Jurkat, Clone E6-1 (cell line): ENCODE measurements at regions not wholly inside any gene's neighbourhood (a gene's known extent, or its start where the extent isn't known, plus 50 kb on each side); places are given as distances from the start of the nearest gene placed in this dataset.

Source experiments
- DNase-seq: peaks from one replicate; pipeline ENCODE4 v3.0.0-alpha.2; 2011; ENCODE audit warnings: low read depth, low spot score
- H3K4me3 ChIP-seq: 2 replicates; pipeline ENCODE4 v1.5.1; 2011; ENCODE audit warnings: mild to moderate bottlenecking, low read length, control low read depth, moderate library complexity

DNA sequence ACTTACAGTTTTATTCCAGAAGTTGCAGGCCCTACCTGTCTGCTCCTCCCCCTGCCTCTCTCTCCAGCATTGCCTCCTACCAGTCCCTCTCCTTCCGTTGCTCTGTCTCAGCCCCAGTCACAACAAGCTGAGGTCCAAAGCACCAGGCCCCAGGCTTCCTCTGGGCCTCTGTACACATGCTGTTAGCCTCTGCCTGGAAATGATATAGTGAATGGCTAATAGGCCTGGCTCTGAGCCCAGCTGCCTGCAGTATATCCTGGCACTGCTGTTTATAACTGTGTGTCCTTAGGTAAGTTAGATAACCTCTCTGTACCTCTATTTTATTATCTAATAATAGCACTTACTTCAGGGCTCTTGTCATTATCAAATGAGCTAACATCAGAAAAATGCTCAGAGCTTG is 114.9 kb upstream of the PWP1 start:
- H3K4me3 ChIP-seq, result no peak overlapping the region
- no peak for DNase-seq

DNA sequence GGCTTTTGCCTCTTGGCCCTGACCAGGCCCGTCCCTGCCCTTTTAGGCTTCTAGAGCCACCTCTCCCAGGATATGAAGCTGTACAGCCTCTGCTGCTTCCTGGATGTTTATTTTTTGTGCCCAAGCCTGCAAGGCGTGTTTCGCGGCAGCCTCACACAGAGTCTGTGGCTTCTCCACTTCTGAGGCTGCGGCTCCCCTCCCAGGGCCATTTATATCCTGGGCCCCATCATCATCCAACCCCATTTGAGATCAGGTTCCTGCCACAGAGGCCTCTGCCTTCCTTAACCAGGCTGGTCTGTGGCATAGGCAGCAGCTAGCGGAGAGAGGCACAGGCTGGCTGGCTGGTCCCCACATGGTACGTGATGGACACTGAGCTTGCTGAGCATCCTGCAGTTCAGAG is 114.1 kb upstream of the PWP1 start:
- peak; percentile 64 for DNase-seq
- H3K4me3 ChIP-seq, result no peak overlapping the region

DNA sequence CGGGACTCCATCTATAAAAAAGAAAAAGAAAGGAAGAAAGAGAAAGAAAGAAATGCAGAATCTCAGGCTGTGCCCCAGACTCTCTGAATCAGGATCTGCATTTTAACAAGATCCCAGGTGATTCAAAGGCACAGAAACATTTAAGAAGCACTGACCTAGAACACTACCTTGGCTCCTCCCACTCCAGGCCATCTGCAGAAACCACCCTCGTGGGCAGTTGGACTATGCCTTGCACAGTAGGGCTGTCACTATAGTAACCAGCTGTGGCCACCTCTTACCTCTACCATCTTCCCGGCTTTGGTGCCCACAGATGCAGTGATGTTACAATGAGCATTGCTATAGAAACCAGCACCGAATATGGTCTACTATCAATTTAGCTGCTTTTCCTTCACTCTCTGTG is 110.9 kb upstream of the PWP1 start:
- DNase-seq, result no peak
- H3K4me3 ChIP-seq, result no peak overlapping the region

DNA sequence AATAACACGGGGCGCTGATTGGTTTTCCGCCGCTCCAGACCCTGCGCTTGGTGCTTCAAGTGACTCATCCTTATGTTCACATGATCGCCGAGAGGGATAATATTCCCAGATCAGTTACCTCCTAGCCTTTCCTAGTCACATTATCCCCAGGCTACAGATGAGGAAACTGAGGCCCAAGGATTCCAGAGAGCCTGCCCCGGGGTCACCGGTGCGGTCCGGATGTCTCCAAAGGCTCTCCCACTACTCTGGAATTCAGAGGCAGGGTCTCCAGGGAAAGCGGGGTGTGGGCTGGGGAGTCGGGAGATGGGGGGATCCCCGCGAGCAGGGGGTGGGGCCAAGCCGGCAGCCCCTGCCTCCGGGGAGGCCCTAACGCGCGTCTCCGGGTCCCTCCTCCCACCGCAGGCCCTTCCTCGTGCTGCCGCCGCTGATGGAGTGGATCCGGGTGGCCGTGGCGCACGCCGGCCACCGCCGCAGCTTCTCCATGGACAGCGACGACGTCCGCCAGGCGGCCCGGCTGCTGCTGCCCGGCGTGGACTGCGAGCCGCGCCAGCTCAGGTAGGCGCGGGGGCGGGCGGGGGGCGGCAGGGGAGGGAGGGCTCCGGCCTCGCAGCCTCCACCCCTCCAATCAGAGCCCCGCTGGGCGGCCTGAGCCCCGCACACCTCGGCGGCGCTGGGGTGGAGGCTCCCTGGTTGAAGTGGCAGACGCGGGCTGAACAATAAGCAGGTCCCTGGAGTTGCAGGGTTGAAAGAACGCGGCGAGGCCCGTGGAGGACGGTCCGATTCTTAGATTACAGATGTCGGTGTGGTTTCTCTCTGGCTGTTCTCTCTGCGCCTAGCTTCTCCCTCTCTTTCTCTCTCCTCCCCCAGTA is 104.6 kb upstream of the PWP1 start:
- no peak for DNase-seq
- no peak overlapping the region for H3K4me3 ChIP-seq

DNA sequence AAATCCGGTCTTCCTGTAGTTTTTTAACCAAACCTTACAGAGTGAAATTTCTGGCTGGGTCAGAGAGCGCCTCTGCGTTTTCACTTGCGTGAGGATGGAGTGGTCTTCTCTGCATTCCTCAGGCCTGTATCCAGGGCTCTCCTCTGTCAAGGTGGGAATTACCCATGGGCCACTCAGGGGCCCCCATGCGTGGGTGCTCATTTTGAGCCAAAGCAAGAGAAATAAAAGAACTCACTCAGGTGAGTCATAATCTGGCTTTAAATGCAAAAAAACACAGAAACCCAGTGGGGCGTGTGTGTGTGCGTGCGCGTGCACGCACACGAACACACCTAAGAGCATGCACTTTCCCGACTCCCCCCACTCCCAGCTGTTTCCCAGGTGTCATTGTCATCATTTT is 104.0 kb upstream of the PWP1 start:
- H3K4me3 ChIP-seq, result no peak overlapping the region
- no peak for DNase-seq

DNA sequence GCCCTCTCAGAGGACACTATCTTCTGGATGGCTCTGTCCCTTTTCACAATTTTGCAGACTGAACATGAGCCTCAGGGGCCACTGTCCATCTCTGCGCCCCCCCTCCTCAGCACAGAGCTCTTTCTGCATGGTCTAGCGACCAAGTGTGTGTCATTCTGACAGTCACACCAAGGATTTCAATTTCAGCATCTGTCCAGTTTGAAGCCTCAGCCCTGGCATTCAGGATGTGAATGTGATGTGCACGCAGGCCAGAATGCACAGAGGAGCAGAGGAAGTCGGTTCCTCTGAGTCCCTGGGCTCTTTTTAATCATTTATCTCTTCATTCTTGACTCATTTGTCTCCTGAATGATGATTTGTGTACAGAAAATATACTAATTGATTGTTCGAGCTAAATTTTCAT is 102.0 kb upstream of the PWP1 start:
- H3K4me3 ChIP-seq, result no peak overlapping the region
- DNase-seq, result no peak

DNA sequence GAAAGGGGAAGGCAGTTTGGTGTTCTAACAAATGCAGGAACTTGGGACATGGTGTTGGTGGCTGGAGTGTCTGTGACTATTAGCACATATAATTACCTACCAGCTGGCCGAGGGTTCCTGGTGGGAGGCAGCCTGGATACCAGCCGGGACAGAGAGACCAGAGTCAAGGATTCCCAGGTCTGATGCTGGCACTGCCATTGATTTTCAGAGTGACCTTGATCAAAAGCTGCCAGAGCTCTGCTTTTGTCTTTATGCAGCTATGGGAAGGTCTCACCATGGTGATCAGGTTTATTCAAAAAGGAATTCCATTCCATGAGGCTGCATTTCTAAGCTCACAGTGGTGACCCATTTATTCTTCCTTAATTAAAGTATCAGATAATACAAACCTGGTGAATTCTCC is 101.0 kb upstream of the PWP1 start:
- no peak overlapping the region for H3K4me3 ChIP-seq
- no peak for DNase-seq

DNA sequence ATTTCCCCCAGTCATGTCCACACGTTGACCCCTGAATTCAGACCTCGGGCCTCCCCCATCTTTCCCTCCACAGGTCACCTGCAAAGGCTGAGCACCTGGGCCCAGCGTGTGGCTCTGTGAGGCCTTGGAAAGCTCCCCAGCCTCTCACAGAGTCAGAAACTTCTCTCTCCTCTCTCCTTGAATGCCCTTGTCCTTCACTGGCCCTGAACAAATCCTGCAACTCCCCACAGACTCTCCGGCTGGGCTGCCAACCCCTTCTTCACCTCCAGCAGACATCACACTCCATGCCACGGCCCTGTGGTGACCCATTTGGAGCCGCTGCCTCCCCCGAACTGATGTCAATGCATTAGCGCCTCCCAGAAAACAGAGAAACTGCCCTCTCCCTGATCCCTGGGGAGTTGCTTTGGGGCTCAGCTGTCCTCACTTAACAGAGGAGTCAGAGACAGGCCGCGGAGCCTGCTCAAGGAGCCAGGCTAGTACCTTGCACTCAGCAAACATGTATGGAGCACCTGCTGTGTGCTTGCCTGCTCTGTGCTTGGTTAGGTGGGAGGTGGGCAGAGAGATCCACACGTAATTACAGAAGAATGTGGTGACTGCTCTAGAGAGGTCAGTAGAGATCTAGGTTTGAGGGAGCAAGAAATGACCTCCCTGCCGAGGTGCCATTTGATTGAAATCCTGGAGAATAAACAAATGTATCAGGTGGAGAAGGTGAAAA is 99.2 kb upstream of the PWP1 start:
- no peak overlapping the region for H3K4me3 ChIP-seq
- DNase-seq, result no peak

DNA sequence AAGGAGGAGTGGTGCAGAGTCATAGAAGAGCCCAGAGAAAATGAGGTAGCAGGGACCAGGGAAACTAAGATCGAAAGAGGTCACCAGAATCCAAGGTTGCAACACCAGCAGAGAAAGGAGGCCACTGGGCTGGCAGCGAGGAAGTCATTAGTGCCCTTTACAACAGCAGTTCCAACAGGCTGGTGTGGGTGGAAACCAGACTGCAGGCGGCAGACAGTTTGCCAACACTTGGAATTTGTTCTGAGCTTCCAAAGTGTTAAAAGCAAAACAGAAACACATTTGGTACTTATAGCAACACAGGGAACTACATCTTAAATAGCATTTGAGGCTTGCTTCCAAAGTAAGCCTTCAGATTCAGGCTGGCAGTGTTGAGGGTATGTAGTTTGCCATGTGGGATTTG is 95.2 kb upstream of the PWP1 start:
- no peak overlapping the region for H3K4me3 ChIP-seq
- DNase-seq, result no peak

DNA sequence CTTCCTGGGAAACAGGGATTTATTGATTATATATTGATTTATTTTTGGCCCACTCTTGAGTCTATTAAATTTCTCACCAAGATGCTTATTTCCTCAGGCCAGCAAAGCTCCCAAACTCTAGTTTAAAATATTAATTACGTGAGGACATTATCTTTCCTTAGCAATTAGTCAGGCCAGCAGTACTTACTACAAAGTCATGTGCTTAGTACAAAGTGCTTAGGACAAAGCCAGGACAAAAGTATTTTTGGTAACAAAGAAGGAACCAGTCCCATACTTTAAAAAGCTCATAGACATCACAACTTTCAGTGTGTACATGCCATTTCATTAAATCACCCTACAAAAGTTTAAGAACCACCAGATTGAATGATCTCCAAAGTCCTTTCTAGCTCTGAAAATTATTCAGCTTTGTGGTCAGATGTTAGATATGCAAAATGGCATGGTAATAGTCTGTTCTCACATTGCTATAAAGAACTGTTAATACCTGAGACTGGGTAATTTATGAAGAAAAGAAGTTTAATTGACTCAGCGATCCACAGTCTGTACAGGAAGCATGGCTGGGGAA is 94.7 kb upstream of the PWP1 start:
- no peak overlapping the region for H3K4me3 ChIP-seq
- DNase-seq, result no peak

DNA sequence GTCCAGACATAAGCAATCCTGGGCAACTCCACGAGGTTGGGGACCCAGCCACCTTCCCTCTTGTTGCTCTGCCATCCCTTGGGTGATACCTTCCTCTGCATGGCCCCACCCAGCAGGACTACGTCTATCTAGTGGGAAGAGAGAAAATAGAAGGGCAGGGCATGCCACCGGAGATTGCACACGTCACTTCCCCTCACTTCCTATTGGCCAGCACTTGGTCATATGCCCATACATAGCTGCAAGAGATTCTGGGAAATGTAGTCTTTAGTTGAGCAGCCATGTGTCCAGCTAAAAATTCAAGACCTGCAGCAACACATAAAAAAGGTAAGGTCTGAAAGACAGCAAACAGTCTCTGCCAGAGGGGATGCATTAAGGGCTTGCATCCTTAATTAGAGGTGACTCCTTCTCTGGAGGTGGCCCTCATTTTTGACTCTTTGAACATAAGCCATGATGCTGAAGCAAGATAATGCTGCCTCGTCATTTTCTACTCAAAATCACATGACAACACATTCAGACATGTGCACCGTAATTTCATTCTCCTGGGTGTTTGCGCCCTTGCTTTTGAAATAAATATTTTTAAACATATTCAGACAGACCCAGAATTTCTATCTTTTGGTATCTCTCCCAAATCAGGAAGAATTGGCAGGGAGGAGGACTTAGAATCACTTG is 91.8 kb upstream of the PWP1 start:
- DNase-seq, result no peak
- H3K4me3 ChIP-seq, result no peak overlapping the region

DNA sequence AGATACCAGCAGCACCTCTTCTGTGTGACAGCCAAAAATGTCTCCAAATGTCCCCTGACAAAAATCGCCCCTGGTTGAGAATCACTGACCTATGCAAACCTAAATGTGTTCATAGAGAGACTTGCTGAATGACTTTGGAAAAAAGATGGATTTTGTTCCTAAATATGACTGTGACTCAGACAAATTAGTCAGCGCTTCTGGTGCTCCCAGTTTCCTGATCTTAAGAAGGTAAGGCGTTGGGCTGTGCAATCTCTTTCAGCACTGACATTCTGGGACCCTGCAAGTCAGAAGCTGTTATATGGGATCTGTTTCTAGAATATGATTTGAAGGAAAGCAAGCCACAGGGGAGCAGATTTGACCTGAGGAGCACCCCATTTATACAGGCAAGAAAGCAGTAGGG is 90.6 kb upstream of the PWP1 start:
- DNase-seq, result no peak
- H3K4me3 ChIP-seq, result no peak overlapping the region

DNA sequence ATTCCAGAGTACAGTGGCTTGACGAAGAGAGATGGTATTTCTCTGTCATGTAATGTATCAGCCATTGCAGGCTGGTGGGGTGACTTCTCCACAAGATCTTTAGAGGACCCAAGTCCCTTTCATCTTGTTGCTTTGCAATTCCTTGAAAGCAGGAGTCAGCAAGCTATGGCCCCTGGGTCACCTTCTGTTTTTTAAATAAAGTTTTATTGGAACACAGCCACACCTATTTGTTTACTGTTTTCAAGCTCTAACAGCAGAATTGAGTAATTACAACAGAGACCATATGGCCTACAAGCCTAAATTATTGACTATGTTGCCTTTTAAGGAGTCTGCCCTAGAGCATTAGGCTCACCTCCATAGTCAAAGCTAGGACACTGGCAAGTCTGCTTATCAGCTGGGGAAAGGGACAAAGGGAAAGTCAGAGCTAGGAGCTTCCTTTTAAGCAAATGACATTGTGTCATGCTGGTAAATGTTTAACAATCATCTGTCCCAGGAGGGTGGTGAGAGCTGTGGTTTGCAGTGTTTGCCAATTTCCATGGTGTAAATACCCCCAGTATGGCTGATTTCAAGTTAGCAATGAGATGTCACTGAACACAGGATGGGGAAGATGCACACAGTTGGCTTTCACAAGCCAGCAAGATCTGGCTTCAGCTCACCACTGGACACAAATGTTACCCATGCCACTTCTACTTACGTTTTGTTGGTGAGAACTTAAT is 87.7 kb upstream of the PWP1 start:
- no peak overlapping the region for H3K4me3 ChIP-seq
- DNase-seq, result no peak

DNA sequence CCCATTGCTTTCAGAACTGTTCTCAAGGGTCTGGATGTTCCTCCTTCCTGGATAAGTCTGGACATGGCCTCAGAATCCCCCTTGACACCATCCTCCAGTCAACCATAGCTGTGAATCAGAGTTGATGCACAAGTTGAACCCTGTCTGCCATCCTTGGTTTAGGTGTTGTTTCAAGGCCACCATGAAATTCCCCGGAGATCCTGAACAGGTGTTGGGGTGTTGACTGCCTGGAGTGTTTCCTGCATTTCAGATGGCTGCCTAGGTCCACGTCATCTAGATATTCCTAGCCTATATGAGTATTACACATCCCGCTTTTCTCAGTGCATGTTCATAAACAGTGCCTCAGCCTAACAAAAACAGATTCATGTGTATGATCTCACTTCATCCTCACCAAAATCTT is 86.7 kb upstream of the PWP1 start:
- no peak for DNase-seq

DNA sequence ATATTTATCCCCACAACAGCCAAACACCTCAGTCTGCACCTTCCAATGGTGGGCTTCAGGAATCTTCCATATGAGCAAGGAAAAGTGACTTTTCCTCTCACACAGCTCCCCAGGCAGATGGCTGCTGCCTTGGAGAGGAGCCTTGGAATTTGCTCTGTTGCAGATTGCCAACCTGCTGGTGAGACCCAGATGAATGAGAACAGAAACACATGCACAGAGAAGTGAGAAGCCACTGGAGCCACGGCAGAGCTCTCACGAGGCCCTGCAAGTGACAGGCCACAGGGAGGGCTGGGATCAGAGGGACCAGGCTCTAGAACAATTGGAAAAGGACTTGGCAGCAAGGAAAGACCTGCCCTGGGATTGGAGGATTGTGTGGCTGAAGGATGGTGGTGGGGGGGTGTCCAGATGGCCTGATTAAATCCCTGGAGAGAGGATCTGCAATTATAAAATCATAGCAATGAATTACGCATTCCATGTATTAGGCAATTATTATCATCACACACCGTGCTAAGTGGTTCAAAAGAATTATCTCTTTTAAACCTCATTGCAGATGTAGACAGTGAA is 84.9 kb upstream of the PWP1 start:
- DNase-seq, result no peak
- H3K4me3 ChIP-seq, result no peak overlapping the region

More for the DNA sequence above, 86.7 kb upstream of the PWP1 start:
- no peak overlapping the region for H3K4me3 ChIP-seq

DNA sequence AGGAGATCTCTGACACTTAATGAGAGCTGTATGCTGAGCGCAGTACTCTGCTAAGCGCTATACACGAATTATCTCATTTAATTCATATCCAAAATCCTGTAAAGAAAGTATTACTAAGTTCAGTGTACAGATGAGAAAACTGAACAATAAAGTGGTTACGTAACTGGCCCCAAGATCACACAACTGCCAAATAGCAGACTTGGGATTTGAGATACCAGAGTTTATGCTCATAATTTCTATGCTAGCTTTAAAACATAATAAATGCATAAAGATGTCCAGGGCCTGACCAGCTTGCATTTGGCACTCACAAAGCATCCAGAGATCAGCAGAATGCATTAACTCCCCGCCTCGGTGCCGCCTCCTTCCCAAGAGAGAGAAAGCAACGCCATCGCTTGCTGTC is 83.2 kb upstream of the PWP1 start:
- H3K4me3 ChIP-seq, result no peak overlapping the region
- no peak for DNase-seq

DNA sequence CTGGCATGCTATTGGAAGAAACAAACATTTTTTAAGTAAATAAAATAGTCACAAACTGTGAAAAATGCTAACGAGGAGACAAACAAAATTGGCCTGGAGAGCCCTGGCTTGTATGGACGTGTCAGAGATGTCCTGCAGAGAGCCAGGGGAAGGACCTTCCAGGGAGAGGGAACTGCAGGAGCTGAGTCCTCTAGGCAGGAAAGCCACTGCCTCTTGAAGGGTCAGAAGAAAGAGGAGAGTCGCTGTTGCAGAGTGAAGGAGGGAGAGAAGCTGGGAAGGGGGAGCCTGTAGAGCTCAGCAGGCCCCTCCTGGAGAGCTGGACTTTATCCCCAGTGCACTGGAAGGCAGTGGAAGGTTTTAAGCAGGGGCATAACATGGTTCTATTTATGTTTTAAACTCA is 80.3 kb upstream of the PWP1 start:
- H3K4me3 ChIP-seq, result no peak overlapping the region

DNA sequence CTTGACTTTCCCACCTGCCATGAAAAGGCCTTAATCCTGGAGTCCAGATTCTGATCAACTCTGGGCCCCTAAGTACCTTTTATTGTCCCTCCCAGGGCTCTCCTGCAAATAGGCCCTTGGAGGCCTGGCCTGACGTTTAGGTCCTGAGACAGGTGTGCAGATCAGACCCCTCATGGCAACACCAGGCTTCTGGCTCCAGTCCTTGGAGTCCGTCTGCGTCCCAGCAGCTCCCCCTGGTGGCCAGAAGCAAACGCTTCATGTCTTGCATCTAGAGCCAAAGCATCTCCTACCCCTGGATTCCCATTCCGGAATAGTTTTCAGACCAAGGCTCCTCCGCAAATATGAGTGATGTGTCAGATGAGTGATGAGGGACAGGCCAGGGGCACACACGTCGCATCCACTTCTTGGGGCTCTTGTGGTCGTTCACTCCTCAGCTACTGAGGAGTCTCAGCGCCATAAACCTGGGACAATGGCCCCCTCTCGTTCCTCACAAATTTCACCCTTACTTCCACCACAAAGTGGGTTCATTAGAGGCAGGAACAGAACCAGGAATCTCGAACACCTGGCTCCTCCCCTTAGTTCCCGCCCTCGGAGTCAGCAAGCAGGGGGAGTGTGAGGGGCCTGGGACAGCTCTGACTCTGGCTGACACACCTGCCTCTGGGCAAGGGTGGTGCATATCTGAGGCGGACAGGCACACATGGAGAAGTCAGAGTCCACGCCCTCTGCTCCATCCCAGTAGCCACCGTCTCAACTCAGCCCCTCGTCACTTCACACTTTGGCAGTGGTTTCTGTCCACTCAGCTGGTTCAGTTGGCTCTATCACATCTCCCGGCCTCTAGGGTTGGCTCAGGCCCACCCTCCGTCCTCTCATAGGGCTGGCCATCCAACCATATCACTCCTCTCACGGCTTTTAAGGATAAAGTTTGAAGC is 77.9 kb upstream of the PWP1 start:
- H3K4me3 ChIP-seq, result no peak overlapping the region
- DNase-seq, result peak; percentile 58

More for the DNA sequence above, 80.3 kb upstream of the PWP1 start:
- no peak for DNase-seq
